Smooth muscle cell (in vitro differentiated cells): ENCODE measurements at regions not wholly inside any gene's neighbourhood (a gene's known extent, or its start where the extent isn't known, plus 50 kb on each side); places are given as distances from the start of the nearest gene placed in this dataset.

ENCODE experiments used
- DNase-seq: peaks from one replicate; lab custom pipeline; 2025; ENCODE audit not compliant: unreplicated experiment; lab: John Stamatoyannopoulos, UW
- H2AFZ ChIP-seq: fragments of 200-600 bp; sonication (generic); 2 replicates; pipeline ENCODE4 v1.6.0; 2016; ENCODE audit warnings: antibody characterized with exemption, low read depth, mild to moderate bottlenecking
- H3F3A ChIP-seq: fragments of 200-600 bp; sonication (generic); 2 replicates; pipeline ENCODE4 v1.6.0; 2017; ENCODE audit warnings: antibody characterized with exemption, low read depth
- H3K27ac ChIP-seq: fragments of 200-600 bp; sonication (generic); 2 replicates; pipeline ENCODE4 v1.5.1; 2016; ENCODE audit warnings: low read depth, mild to moderate bottlenecking
- H3K27me3 ChIP-seq: fragments of 200-600 bp; sonication (generic); 2 replicates; pipeline ENCODE4 v1.6.1; 2016; ENCODE audit warnings: low read depth, mild to moderate bottlenecking
- H3K36me3 ChIP-seq: fragments of 200-600 bp; sonication (generic); 2 replicates; pipeline ENCODE4 v1.5.1; 2016; ENCODE audit warnings: low read depth
- H3K4me1 ChIP-seq: fragments of 200-600 bp; sonication (generic); 2 replicates; pipeline ENCODE4 v1.5.1; 2016; ENCODE audit warnings: low read depth
- H3K4me2 ChIP-seq: fragments of 200-600 bp; sonication (generic); 2 replicates; pipeline ENCODE4 v1.6.0; 2016; ENCODE audit warnings: mild to moderate bottlenecking
- H3K4me3 ChIP-seq: fragments of 200-600 bp; sonication (generic); 2 replicates; pipeline ENCODE4 v1.5.1; 2016; ENCODE audit warnings: mild to moderate bottlenecking
- H3K79me2 ChIP-seq: fragments of 200-600 bp; sonication (generic); 2 replicates; pipeline ENCODE4 v1.6.0; 2016; ENCODE audit warnings: low read depth, mild to moderate bottlenecking
- H3K9ac ChIP-seq: fragments of 200-600 bp; sonication (generic); 2 replicates; pipeline ENCODE4 v1.6.0; 2016; ENCODE audit warnings: low read depth
- H3K9me3 ChIP-seq: fragments of 200-600 bp; sonication (generic); replicated peaks from 2 replicates; pipeline ENCODE4 v1.5.1; 2016; ENCODE audit warnings: low read depth
- H4K20me1 ChIP-seq: fragments of 200-600 bp; sonication (generic); 2 replicates; pipeline ENCODE4 v1.6.0; 2016; ENCODE audit warnings: low read depth
- CTCF ChIP-seq: fragments of 200-600 bp; sonication (generic); IDR thresholded peaks from 2 replicates; pipeline ENCODE4 v1.5.1; 2017; ENCODE audit warnings: borderline replicate concordance, mild to moderate bottlenecking, antibody characterized with exemption; ENCODE audit not compliant: insufficient read depth, poor library complexity, severe bottlenecking
- WGBS: methylation state at CpG from one replicate; pipeline ENCODE4 v1.1.7; 2016; ENCODE audit warnings: low lambda C conversion rate; 5-methylcytosine and 5-hydroxymethylcytosine counted together

DNA sequence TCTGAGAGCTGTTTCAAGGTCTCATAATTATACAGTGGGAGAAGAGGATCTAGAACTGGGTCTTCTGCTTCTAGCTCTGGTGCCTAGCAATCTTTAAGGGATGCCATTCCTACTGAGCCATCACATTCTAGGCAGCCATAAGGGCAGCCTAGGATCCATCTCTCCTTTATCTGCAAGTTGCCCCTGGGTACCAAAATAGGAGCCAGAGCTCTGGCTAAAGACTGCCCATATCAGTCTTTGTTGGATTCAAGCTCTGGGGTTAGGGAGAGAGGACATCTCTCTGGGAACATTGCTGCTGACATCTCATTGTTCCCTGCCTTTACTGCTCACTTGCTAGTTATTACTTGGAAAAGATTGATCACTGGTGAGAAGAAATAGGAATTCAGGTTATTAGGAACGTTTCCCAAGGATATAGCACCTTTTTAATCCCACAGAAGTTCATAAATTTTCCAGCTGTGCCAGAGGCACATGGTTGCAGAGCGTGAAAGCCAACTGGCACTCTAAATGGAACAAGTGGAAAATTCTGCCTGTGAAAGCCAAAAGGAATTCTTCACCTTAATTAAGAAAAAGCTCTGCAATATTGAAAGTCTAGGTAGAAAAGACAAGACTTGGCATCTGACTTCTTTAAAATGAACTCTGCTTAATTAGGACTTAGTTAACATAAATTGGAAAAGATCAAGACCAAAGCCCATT is 102.2 kb downstream of the CDC42EP3 start:
- WGBS: 74% methylated on average over 2 of the region's 2 CpGs
- Histone ChIP-seq H3K4me2 (no peak overlapping the region), H3K79me2 (no peaks in the 10 kb centered on the region), H3K4me3 (no peak overlapping the region), H4K20me1 (no peaks in the 10 kb centered on the region), H2AFZ (no peak overlapping the region), H3K27ac (peak overlapping the region; percentile 93), H3F3A (peaks cover 6% of the 10 kb centered on the region), H3K27me3 (no peaks in the 10 kb centered on the region), H3K9ac (peak overlapping the region; percentile 69), H3K4me1 (peaks cover 6% of the 10 kb centered on the region), H3K9me3 (no peaks in the 10 kb centered on the region), H3K36me3 (no peaks in the 10 kb centered on the region)
- DNase-seq: no peak
- TF ChIP-seq CTCF: no peak

DNA sequence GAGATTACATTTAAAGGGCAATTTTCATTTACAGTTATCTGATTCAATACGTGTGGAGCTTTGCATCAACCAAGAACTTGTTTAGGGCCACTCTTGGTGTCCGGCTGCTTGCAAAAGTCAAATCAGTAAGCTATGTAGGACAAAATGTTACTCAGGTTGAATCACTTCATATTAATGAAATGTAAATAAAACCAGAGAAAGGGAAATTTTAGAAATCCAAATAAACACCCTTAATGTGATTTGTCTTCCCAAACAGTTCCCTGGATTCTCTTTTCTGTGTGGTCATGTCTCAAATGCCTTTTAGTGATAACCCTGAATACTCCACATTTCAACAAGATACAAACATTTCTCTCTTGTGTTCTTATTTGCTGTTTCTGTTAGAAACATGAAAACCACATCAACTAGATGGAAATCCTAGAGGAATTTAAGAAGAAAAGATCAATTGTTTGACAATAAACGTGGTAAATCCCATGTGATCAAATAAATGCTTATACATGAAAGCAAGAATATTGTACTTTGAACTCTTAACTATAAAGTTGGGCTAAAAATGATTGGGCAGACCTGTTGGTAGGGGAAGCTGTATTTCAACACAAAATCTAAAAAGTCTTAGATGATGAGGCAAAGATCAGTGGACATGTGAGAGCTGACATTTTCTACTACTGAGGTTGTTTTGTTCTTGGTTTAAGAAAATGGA is 101.3 kb downstream of the CDC42EP3 start:
- H3K4me2 ChIP-seq: peak overlapping the region; percentile 23
- peaks cover 6% of the 10 kb centered on the region for H3F3A ChIP-seq
- H2AFZ ChIP-seq: no peak overlapping the region
- no peak overlapping the region for H3K4me3 ChIP-seq
- DNase-seq: no peak
- H3K9me3 ChIP-seq: no peaks in the 10 kb centered on the region
- WGBS: 16% methylated on average over 3 of the region's 3 CpGs
- H3K9ac ChIP-seq: peak overlapping the region; percentile 69
- no peaks in the 10 kb centered on the region for H3K36me3 ChIP-seq
- H3K27me3 ChIP-seq: no peaks in the 10 kb centered on the region
- peak overlapping the region; percentile 93 for H3K27ac ChIP-seq
- H3K4me1 ChIP-seq: peaks cover 6% of the 10 kb centered on the region
- H4K20me1 ChIP-seq: no peaks in the 10 kb centered on the region
- H3K79me2 ChIP-seq: no peaks in the 10 kb centered on the region
- no peak for TF ChIP-seq CTCF

GRCh38 chr2:37570773-37571586 is 100.5 kb downstream of the CDC42EP3 start:
- Histone ChIP-seq H4K20me1 (no peaks in the 10 kb centered on the region), H3K79me2 (no peaks in the 10 kb centered on the region), H3K9ac (peak overlapping the region; percentile 69), H3K4me1 (peaks cover 6% of the 10 kb centered on the region), H3K9me3 (no peaks in the 10 kb centered on the region), H3K4me2 (peak overlapping the region; percentile 52), H3K36me3 (no peaks in the 10 kb centered on the region), H3K27me3 (no peaks in the 10 kb centered on the region), H3F3A (peaks cover 6% of the 10 kb centered on the region), H2AFZ (no peak overlapping the region), H3K4me3 (no peak overlapping the region), H3K27ac (peak overlapping the region; percentile 93)
- no peak for TF ChIP-seq CTCF
- peak; percentile 3 for DNase-seq
- 17% methylated on average over 6 of the region's 6 CpGs for WGBS
